ENCODE measurements at regions not wholly inside any gene's neighbourhood (a gene's known extent, or its start where the extent isn't known, plus 50 kb on each side); places are given as distances from the start of the nearest gene placed in this dataset.

GRCh38 chr4:145320294-145320693 is 139.9 kb upstream of the OTUD4 start:
- no peak overlapping the region for H3K27ac Mint-ChIP-seq
- no peaks in the 10 kb centered on the region for H3K27me3 Mint-ChIP-seq (ENCODE audit: low read depth)
- no peaks in the 10 kb centered on the region for H3K36me3 Mint-ChIP-seq
- no peak for DNase-seq (ENCODE audit: low spot score in 2 of 2, unreplicated experiment in 2 of 2)
- no peak for TF ChIP-seq CTCF (IDR thresholded peaks at IDR 0.05; ENCODE audit: unreplicated experiment)
- H3K4me3 Mint-ChIP-seq: no peak overlapping the region
- H3K4me1 Mint-ChIP-seq: peaks cover 15% of the 10 kb centered on the region
- H3K9me3 Mint-ChIP-seq: peaks cover 2% of the 10 kb centered on the region

GRCh38 chr4:145319751-145320150 is 139.4 kb upstream of the OTUD4 start:
- no peak overlapping the region for H3K4me3 Mint-ChIP-seq
- no peak overlapping the region for H3K27ac Mint-ChIP-seq
- TF ChIP-seq CTCF (IDR thresholded peaks at IDR 0.05; ENCODE audit: unreplicated experiment): no peak
- no peaks in the 10 kb centered on the region for H3K36me3 Mint-ChIP-seq
- H3K4me1 Mint-ChIP-seq: peaks cover 15% of the 10 kb centered on the region
- no peak for DNase-seq (ENCODE audit: low spot score in 2 of 2, unreplicated experiment in 2 of 2)
- peaks cover 3% of the 10 kb centered on the region for H3K9me3 Mint-ChIP-seq
- H3K27me3 Mint-ChIP-seq (ENCODE audit: low read depth): no peaks in the 10 kb centered on the region

- Mint-ChIP-seq H3K27me3 (ENCODE audit: low read depth) (no peaks in the 10 kb centered on the region), H3K36me3 (no peaks in the 10 kb centered on the region), H3K4me3 (no peak overlapping the region), H3K4me1 (peaks cover 16% of the 10 kb centered on the region), H3K9me3 (peaks cover 3% of the 10 kb centered on the region), H3K27ac (no peak overlapping the region)
- no peak for TF ChIP-seq CTCF (IDR thresholded peaks at IDR 0.05; ENCODE audit: unreplicated experiment)
- DNase-seq (ENCODE audit: low spot score in 2 of 2, unreplicated experiment in 2 of 2): no peak
These were observed 136.6 kb upstream of the OTUD4 start for GRCh38 chr4:145316897-145317574.

GRCh38 chr4:145315811-145316225 is 135.4 kb upstream of the OTUD4 start:
- no peak for DNase-seq (ENCODE audit: low spot score in 2 of 2, unreplicated experiment in 2 of 2)
- Mint-ChIP-seq H3K4me1 (peaks cover 26% of the 10 kb centered on the region), H3K27me3 (ENCODE audit: low read depth) (no peaks in the 10 kb centered on the region), H3K36me3 (no peaks in the 10 kb centered on the region), H3K27ac (no peak overlapping the region), H3K9me3 (peaks cover 3% of the 10 kb centered on the region), H3K4me3 (no peak overlapping the region)
- TF ChIP-seq CTCF (IDR thresholded peaks at IDR 0.05; ENCODE audit: unreplicated experiment): no peak

- peaks cover 3% of the 10 kb centered on the region for H3K9me3 Mint-ChIP-seq
- H3K27me3 Mint-ChIP-seq (ENCODE audit: low read depth): no peaks in the 10 kb centered on the region
- H3K36me3 Mint-ChIP-seq: no peaks in the 10 kb centered on the region
- TF ChIP-seq CTCF (IDR thresholded peaks at IDR 0.05; ENCODE audit: unreplicated experiment): no peak
- no peak for DNase-seq (ENCODE audit: low spot score in 2 of 2, unreplicated experiment in 2 of 2)
- H3K4me1 Mint-ChIP-seq: peaks cover 15% of the 10 kb centered on the region
- H3K27ac Mint-ChIP-seq: no peak overlapping the region
- H3K4me3 Mint-ChIP-seq: no peak overlapping the region
These were observed 128.2 kb upstream of the OTUD4 start for GRCh38 chr4:145308598-145308997.
